HUDEP-2 (cell line): ENCODE measurements at regions not wholly inside any gene's neighbourhood (a gene's known extent, or its start where the extent isn't known, plus 50 kb on each side); places are given as distances from the start of the nearest gene placed in this dataset.

ENCODE experiments used
- DNase-seq, 76 experiments: peaks; one replicate each; lab custom pipeline; 2025; ENCODE audit not compliant: unreplicated experiment in 76 of 76; lab: John Stamatoyannopoulos, UW

DNA sequence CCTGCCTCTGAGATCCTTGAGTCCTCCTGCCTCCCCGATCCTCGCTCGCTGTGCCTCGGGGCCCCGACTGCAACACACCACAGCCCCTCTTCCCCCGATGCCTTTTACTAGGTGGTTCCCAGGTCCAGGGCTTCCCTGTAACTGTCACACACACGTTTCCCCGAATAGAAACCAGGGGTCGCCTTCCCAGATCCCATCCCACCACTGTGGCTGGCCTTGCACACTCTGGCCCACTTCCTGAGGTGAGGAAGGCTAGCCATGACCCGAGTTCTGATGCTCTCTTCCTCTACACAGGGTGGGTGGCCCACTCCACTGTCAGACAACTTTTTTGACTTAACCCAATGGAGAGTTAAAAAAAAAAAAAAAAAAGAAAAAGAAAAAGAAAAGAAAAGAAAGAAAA, 139.6 kb upstream of the ASB18 start:
- no peak for DNase-seq

DNA sequence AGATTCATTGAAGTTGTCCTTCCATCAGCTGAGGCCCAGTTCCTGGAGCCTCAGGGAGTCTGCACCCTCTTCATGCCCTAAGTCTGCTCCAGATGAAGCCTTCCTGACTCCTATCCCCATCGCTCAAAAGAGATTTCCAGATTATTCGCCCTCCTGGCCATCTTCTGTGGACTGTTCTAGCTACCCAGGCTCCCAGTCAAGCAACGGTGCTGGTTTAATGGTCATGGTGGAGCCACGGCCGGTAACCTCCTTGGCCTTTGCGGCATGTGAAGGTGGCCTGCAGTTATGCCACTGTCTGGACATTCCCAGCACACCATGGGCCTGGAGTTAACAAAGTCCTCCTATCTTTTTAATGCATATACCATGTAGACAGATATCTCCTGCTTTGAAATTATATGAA, 140.1 kb upstream of the ASB18 start:
- DNase-seq, result no peak

DNA sequence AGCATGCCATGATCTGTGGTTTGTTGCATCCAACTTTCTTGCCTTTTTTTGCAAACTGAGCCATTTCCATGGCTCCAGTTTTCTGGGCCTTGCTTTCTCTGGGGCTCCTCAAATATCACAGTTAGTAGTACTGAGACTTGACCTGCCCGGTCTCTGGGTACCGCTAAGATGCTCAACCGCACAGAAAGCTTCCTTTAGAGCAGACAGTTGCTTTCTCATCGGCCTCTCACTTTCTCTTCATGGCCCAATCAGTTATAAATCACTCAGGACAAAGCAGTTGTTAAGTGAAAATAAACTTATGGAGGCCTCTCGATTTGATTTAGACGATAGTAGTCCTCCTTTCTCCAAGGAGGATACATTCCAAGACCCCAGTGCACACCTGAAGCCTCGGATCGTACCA, 141.2 kb upstream of the ASB18 start:
- no peak for DNase-seq

DNA sequence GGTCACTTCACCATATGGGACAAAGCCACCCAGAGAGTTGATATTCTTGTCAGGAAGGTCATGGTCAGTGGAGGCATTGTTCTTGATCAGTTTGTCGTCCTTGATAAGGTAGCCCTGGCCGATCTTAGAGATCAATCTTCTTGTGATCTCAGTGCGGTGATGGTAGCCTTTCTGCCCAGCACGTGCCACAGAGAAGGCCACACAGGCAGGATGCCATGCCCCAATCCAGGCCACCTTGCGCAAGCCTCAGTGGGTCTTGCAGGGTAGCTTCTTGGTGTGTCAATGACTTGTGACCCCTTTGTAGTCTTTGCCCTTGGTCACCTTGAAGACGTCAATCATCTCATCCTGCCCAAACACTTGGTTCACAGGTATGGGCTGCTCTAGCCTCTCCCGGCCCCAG, 143.9 kb upstream of the ASB18 start:
- no peak for DNase-seq

DNA sequence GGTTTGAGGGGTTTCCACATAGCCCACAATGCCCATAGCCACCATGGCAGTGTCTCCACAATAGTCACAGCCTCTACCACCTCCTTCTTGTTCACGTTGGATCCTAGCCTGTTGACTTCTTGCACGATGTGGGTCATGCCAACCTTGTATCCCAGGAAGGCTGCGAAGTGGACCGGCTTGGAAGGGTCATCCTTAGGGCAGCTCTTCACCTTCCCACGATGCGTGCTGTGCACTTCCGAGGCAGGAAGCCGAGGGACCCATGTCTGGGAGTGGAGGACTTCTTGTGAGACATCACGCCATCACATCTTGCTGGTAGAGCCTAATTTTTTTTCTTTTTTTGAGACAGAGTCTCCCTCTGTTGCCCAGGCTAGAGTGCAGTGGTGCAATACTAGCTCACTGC, 144.6 kb upstream of the ASB18 start:
- DNase-seq, result no peak

DNA sequence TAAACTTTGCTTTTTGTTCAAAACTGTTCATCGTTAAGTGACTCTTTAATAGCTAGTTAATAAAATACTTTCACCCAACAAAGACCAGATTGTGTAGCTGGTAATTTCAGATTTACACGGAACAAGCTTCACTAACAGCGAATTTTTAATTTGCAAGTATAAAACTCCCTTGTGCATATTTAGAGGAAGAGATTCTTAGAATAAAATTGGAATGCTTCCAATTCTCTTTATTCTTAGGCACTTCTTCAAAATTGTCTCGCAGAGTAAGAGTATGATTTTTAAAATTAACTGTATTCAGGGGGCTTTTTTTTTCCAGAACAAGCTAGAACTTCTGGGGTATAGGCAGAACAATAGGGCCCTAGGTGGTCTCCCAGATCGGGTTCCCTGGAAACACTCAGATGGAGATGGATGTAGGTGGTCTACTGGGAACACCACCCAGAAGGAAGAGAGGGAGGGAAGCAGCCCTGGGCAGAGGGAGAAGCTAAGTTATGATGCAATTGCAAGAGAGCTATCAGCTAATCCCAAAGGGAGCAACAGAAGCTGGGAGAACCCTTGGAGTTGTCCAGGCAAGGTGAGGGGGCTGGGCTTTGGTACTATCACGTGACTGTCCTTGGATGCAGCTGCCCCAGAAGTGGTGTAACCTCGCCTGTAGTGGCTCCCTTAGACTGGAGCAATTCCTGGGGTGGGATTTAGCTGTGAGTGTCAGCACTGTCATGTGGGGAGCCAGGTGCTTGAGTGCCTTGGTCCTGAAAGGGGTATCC, 151.7 kb upstream of the ASB18 start:
- DNase-seq, result no peak

DNA sequence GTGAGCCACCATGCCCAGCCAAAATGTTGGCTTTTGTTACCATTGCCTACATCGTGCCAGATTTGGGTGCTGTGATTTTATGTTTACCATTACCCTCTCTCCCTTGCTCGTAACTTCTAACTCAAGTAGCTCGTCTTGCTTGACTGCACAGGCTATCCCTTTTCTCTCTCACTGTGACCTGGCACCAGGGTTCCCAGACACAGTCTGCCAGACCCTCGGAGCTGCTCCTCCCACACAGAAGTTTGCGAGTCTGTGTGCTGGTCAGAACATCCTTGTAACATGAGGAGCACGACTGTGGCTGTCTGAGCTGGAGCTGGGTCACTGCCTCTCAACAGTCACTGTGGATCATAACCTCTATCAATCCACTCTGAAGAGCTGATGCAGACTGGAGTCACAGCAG, 152.5 kb upstream of the ACKR3 start:
- no peak for DNase-seq

DNA sequence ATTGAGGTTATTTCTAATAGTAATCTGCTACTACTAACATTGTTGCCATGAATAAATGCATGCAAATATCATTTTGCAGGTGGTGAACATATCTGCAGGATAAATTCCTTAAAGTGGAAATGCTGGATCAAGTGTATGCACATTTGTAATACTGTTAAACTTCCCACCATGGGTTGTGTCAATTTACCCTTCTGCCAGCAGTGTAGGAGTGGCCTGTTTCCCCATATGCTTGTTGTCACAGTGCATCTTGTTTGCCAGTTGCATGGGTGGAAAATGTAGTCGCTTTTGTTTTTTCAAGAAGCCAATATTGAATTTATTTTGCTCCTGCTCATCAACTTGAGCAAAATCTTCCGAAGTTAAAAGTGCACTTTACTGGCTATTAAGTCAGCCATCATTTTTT, 139.0 kb upstream of the ACKR3 start:
- no peak for DNase-seq

DNA sequence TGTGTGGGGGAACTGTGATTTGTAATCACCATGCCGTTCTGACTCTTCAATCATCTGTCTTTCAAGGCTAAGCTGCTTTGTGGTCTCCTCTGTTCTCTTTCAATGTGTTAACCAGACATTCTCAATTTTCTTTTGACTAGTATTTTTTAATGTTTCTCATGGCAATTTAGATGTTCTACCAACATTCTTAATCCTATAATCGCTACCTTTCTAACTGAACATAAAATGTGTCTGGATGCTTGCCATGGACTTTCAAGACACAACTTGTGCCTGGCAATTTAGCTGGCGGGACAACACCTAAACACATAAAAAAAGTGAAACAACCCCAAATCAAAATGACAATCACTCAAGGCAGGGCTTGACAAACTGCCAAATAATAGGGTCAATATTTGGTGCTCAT, 135.0 kb upstream of the ACKR3 start:
- no peak for DNase-seq

DNA sequence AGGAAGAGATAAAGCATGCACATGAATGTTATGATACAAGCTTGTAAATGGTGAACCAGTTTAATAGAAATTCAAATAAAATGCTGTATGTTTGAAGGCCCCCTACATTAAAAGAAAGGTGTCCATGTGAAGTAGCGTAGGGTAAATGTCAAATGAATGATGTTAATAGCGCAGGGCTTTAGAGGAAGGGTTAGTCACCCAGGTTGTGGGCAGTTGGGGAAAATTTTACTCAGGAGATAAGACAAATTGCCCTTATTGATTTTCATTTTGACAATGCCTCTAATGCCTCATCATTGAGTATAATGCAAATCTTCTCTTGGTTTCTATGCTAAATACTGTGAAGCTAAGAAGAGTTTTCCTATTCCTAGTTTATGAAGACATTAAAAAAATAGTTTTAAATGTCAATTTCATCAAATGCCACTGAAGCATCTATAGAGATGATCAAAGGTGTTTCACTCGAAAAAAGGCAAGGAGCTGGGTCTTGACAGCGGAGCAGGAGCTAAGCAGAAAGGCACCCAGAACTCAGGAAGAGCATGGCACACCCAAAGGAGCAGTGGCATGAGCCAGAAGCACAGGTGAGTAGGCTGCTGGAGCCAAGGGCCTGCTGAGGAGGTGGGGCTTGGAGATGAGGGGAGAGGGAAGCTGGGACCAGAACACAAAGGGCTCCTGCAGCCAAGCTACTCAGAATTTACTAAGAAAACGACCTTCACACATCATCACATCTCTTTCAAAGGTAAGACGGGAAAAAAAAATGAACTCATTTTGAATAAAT, 129.3 kb upstream of the ACKR3 start:
- no peak for DNase-seq

DNA sequence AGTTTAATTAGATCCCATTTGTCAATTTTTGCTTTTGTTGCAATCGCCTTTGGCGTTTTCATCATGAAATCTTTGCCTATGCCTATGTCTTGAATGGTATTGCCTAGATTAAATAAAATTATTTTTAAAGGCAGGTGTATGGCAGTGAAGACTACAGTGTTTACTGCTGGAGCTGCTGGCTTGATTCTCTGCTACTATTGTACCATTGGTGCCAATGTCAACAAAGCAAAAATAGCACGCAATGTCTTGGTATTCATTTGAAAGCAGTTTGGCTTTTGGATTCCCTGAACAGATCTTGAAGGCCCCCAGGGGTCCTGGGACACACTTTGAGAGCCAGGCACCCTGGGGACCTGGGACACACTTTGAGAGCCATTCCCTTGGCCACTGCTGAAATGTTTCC, 125.4 kb upstream of the ACKR3 start:
- no peak for DNase-seq

DNA sequence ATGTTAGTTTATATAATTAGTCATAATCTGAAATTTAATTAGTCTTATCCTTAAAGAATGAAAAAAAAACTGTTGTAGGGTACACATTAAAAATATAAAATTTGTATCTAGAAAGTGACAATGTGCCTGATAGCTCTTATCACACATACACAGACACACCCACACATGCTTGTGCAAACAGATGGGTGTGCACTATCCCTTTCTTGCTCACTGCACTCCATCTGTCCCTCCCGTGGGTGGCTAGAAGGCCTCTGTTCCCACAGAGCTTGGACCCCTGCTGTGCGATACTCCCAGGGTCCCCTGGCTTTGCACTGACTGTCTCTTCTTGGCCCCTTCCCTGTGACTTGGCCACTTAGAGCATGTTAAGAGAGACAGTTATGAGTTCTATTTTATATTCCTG, 123.9 kb upstream of the ACKR3 start:
- DNase-seq, result peak in 1 of 76 experiments; percentile 4

DNA sequence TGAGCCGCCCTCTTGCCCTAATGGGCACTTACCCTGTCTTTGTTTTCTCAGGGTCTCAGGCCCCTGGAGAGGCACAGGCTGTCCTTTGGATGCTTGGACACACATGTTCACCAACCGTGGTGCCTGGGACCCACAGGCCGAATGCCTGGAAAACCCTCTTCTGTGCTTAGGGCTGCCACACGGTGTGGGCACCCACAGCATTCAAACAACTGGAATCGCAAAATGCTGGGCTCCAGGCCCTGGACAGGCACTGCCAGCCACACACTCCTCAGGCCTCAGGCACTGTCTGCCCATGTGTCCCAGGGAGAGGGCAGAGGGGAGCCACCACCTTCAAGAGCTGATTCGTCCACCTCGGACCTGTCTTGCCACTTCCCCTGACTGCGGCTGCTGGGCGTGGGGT, 123.1 kb upstream of the ACKR3 start:
- DNase-seq, result no peak

DNA sequence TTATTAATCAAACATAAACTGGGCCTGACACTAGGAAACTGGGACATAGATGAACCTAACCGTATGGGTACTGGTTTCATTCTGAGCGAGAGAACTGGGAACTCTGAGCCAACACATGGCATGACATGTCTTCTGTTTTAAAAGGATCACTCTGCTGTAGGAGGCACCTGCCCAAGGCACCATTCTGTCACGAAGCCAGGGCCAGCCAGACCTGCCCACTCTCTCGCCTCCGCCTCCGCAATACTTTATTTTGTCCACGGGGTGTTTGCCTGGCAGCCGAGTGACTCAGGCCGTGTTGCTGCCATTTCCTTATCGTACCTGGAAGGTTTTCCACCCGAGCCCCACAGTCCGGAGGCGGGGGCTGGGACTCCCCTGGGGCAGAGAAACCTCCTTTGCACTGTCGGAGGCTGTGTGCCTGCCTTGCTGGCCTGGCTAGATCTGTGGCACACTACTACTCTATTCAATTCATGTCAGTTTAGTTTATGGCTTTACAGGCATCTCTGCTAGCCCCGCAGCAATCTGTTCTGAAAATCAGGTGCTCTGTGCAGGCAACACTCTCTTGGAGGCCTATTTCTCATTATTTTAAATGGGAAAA, 120.4 kb upstream of the ACKR3 start:
- DNase-seq, result no peak

DNA sequence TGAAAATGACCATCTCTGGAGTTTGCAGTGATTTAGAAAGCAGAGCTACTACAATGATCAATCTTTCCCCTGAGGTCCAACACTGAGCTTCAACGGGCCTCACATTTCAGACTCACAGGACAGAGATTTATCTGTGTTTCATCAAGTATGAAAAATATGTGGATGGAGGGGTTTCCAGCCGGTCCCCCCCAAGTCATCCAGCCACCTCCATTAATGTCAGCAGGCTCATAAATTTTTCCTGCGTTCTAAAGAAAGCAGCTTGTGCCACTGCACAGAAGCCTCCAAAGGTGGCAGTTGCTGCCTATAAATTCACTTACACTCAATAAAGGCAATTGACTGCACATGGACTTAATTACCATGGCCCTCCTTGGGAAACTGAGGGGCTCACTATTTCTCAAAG, 117.4 kb upstream of the ACKR3 start:
- DNase-seq, result no peak

DNA sequence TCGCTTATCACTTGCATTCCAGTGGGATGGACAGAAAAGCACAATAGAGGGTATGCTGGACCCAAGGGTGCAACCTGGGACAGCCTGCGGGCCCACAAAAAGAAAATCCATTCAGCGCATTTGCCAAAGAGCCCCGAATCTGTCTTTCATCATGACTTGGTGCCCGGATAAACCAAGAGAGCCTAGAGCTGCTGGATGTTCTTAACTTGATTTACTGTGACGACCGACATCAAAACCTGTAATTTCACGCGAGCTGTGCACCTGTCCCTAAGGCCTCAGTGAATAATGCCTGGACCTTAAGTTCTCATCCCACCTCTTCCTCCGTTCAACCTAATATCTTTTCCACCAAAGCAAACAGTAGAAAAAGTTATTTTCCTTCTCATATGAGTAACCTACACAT, 115.5 kb upstream of the ACKR3 start:
- no peak for DNase-seq

DNA sequence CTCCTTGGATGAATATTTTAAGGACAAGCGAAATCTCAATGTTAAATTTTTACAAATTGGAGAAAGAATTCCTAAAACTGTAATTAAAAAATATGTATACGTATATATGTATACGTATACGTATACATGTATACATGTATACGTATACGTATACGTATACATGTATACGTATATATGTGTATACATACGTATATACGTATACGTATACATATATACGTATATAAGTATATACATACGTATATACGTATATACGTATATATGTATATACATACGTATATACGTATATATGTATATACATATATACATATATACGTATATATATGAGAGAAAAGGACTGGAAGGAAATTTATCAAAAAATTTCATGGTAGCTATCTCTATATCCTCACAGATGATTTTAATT, 110.2 kb upstream of the ACKR3 start:
- DNase-seq, result no peak

DNA sequence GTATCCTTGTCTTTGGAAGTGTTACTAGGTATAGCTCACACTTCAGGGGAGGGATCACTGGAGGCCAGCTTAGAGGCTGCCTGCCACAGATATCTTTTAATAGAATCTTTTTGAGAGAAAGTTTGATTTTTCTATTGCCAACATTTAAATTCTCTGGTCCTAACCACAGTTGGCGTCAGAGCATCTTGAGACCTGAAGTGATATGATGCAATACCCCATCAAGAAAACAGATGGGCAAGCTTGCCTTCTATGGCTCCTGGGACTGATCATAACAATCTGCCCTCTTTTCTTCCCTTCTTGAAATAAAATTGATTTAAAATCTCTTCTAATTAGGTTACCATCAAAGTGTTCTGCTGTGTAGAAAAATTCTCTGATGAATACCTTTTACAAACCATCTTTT, 105.5 kb upstream of the ACKR3 start:
- no peak for DNase-seq

DNA sequence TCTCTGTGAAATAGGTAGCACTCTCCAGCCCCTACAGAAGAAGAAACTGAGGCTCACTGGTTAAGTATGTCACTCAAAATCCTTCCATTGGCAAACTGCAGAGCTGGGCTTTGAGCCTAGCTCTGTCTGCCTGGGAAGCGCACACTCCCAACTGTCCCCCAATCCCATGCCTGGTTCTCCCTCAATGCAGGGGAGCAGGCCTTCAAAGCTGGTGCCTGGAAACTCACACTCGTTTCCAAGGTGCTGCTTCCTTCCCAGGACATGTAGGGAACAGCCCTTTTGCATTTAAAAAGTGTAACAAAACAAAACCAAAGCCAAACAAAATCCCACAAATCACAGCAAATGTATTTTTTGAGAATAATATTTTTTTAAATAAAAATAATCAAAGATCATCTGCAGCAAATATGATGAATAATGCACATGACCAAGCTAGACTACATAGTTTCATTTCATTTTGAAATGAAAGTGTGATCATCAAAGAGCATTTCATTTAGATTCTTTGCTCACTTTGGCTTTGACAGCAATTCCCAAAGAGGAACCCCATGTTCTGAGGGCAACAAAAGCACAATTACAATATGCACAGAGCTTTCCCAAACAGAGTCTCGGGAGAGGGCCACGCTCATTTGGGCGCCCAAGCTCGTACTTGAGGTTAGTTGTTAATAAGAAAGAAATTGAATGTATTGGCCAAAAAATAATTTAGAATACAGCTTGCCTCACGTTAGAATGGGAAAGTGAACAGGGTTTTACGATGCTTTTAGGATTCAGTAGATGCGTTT, 96.7 kb upstream of the ACKR3 start:
- no peak for DNase-seq

DNA sequence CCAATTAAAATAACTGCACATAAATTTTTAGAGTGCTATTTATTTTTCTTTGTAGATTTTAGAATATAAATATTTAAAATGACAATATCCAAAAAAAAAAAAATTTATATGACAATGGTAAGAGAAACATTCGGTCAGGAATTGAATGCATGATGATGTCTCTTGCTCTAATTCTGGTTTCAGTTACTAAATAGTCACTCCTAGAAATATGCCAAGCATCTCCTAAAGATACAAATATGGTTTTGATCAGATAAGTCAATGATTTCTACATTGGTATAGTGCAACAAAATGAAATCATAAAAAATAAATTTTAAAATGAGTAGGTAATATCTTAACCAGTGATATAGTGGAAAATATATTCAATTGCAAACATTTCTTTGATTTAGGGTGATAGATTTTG, 95.9 kb upstream of the ACKR3 start:
- DNase-seq, result no peak

DNA sequence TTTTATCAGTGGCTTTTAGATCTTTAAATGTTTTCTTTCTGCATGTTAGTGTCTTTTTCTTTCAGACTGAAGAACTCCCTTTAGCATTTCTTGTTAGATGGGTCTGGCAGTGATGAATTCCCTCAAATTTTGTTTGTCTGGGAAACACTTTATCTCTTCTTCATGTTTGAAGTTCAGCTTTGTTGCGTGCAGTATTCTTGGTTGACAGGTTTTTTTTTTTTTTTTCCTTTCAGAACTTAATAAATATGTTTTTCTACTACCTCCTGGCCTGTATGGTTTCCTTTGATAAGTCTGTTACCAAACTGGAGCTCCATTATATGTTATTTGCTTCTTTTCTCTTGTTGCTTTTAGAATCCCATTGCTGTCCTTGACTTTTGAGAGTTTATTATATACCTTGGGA, 89.8 kb upstream of the ACKR3 start:
- DNase-seq, result no peak
